CD14-positive monocyte (primary cell): ENCODE measurements at regions not wholly inside any gene's neighbourhood (a gene's known extent, or its start where the extent isn't known, plus 50 kb on each side); places are given as distances from the start of the nearest gene placed in this dataset.

Source experiments
- DNase-seq, 3 donors: peaks; one replicate each; pipeline ENCODE4 v3.0.0-alpha.2; 2011 to 2022
- H2AFZ ChIP-seq: 2 replicates; pipeline ENCODE4 v1.6.0; 2012; ENCODE audit warnings: mild to moderate bottlenecking, low read depth, low read length, inconsistent platforms; ENCODE audit not compliant: insufficient read depth, poor library complexity, severe bottlenecking
- H3K27ac ChIP-seq, 2 donors: 1 replicate in 1 of 2; 2 replicates in 1 of 2; pipeline ENCODE4 v1.5.1; 2012 to 2013; ENCODE audit warnings: low read length in 2 of 2, control low read depth in 1 of 2, inconsistent platforms in 1 of 2, low read depth in 1 of 2, mild to moderate bottlenecking in 1 of 2
- H3K27me3 ChIP-seq, 2 donors: one replicate each; pipeline versions ENCODE4 v1.6.0 to v1.6.1; 2011 to 2013; ENCODE audit warnings: low read length in 2 of 2; ENCODE audit not compliant: control insufficient read depth in 2 of 2, insufficient read depth in 2 of 2
- H3K36me3 ChIP-seq, 2 donors: replicated peaks in 1 of 2; 1 replicate in 1 of 2; 2 replicates in 1 of 2; pipeline versions ENCODE4 v1.5.1 to v1.6.1; 2012 to 2013; ENCODE audit warnings: low read length in 2 of 2, control low read depth in 1 of 2, inconsistent platforms in 1 of 2, mild to moderate bottlenecking in 1 of 2; ENCODE audit not compliant: insufficient read depth in 2 of 2, control insufficient read depth in 1 of 2
- H3K4me1 ChIP-seq, 2 donors: 1 replicate in 1 of 2; 2 replicates in 1 of 2; pipeline versions ENCODE4 v1.5.1 to v1.6.1; 2012 to 2013; ENCODE audit warnings: low read length in 2 of 2, control low read depth in 1 of 2, inconsistent platforms in 1 of 2, mild to moderate bottlenecking in 1 of 2, moderate library complexity in 1 of 2; ENCODE audit not compliant: insufficient read depth in 2 of 2, control insufficient read depth in 1 of 2
- H3K4me2 ChIP-seq: replicated peaks from 2 replicates; pipeline ENCODE3; 2012; ENCODE audit warnings: low read length, moderate library complexity, mild to moderate bottlenecking; ENCODE audit not compliant: poor library complexity, severe bottlenecking; ENCODE audit errors: extremely low read depth
- H3K4me3 ChIP-seq, 3 experiments: fragments of 200-600 bp in 1 of 3; sonication (generic) in 1 of 3; replicated peaks in 1 of 3; 1 replicate in 2 of 3; 2 replicates in 1 of 3; pipeline ENCODE4 v1.5.1; 2011 to 2013; ENCODE audit warnings: low read length in 3 of 3, mild to moderate bottlenecking in 3 of 3, control low read depth in 2 of 3, low read depth in 2 of 3, inconsistent platforms in 1 of 3, moderate library complexity in 1 of 3
- H3K79me2 ChIP-seq: 2 replicates; pipeline ENCODE4 v1.6.0; 2012; ENCODE audit warnings: mild to moderate bottlenecking, control low read depth, inconsistent platforms, low read length, moderate library complexity; ENCODE audit not compliant: insufficient read depth
- H3K9ac ChIP-seq: 2 replicates; pipeline ENCODE4 v1.6.0; 2017; ENCODE audit warnings: low read length, mild to moderate bottlenecking; ENCODE audit not compliant: insufficient read depth, poor library complexity, severe bottlenecking
- H3K9me3 ChIP-seq, 2 donors: replicated peaks in 1 of 2; 1 replicate in 1 of 2; 2 replicates in 1 of 2; pipeline versions ENCODE4 v1.5.1 to v1.6.1; 2012 to 2013; ENCODE audit warnings: low read length in 2 of 2, control low read depth in 1 of 2; ENCODE audit not compliant: control insufficient read depth in 1 of 2, insufficient read depth in 1 of 2
- H4K20me1 ChIP-seq: 2 replicates; pipeline ENCODE4 v1.6.0; 2012; ENCODE audit warnings: mild to moderate bottlenecking, low read length, control low read depth, moderate library complexity; ENCODE audit not compliant: insufficient read depth
- H3K27ac Mint-ChIP-seq, 7 donors: one replicate each; pipeline ENCODE4 v1.8.0; 2020; ENCODE audit warnings: mild to moderate bottlenecking in 7 of 7, mixed read lengths in 7 of 7, moderate library complexity in 6 of 7, inconsistent platforms in 2 of 7
- H3K27me3 Mint-ChIP-seq, 3 donors: one replicate each; pipeline ENCODE4 v1.8.0; 2021 to 2022; ENCODE audit warnings: low read depth in 3 of 3, mild to moderate bottlenecking in 3 of 3, mixed read lengths in 3 of 3, moderate library complexity in 3 of 3, inconsistent platforms in 1 of 3
- H3K36me3 Mint-ChIP-seq, 2 donors: one replicate each; pipeline ENCODE4 v1.8.0; 2020; ENCODE audit warnings: mixed read lengths in 2 of 2, inconsistent platforms in 1 of 2, mild to moderate bottlenecking in 1 of 2
- H3K4me1 Mint-ChIP-seq: one replicate; pipeline ENCODE4 v1.8.0; 2020; ENCODE audit warnings: mild to moderate bottlenecking, mixed read lengths
- H3K4me3 Mint-ChIP-seq, 2 donors: one replicate each; pipeline ENCODE4 v1.8.0; 2020; ENCODE audit warnings: mild to moderate bottlenecking in 2 of 2, mixed read lengths in 2 of 2, moderate library complexity in 1 of 2
- H3K9me3 Mint-ChIP-seq, 7 donors: one replicate each; pipeline ENCODE4 v1.8.0; 2020 to 2022; ENCODE audit warnings: mixed read lengths in 7 of 7, mild to moderate bottlenecking in 6 of 7, moderate library complexity in 6 of 7, inconsistent platforms in 2 of 7
- WGBS: methylation state at CpG from one replicate; pipeline ENCODE4 v1.1.5; 2013; ENCODE audit warnings: missing lambda C conversion rate; ENCODE audit not compliant: insufficient coverage; 5-methylcytosine and 5-hydroxymethylcytosine counted together
- intact Hi-C, 2 donors: fragments of 100-400 bp; cut with micrococcal nuclease; formaldehyde crosslinking; loops; one replicate each; pipeline versions ENCODE4 v1.15.0 to v1.15.1; 2023
- TF ChIP-seq, protein P1 (sequence below): fragments of 200-600 bp; IDR thresholded peaks from one replicate; pipeline ENCODE4 v1.8.0; 2022; ENCODE audit warnings: antibody characterized with exemption, mild to moderate bottlenecking

DNA sequence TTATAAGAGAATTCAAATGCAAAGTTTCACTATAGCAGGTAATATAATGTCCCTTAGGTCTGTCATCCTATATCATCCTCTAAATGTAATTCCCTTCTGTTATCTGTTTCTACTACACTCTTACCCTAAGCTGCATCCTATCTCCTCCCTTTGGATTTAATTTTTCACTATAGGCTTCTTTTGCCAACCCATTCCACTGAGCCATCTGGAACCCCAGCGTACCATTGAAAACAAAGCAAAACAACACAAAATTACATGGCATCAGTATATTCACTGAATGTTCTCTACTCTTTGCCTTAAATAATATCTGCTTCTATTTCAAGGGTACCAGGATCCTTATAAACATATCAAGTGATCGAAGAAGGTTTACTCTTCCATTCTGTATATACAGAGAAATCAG is 1530.2 kb upstream of the LRRTM3 start:
- Histone ChIP-seq H3K27me3 (no peaks in the 10 kb centered on the region), H3K4me3 (no peak overlapping the region), H3K27ac (no peak overlapping the region), H3K4me1 (no peaks in the 10 kb centered on the region), H3K4me2 (no peak overlapping the region), H2AFZ (no peak overlapping the region), H3K79me2 (no peaks in the 10 kb centered on the region), H3K9ac (no peak overlapping the region), H4K20me1 (no peaks in the 10 kb centered on the region), H3K9me3 (no peaks in the 10 kb centered on the region), H3K36me3 (no peaks in the 10 kb centered on the region)
- intact Hi-C loops: no loop called here
- no peak overlapping the region for H3K4me3 Mint-ChIP-seq
- peaks cover 0 to 5% (median 2%) of the 10 kb centered on the region in 7 donors for H3K9me3 Mint-ChIP-seq
- TF ChIP-seq, protein P1, sequence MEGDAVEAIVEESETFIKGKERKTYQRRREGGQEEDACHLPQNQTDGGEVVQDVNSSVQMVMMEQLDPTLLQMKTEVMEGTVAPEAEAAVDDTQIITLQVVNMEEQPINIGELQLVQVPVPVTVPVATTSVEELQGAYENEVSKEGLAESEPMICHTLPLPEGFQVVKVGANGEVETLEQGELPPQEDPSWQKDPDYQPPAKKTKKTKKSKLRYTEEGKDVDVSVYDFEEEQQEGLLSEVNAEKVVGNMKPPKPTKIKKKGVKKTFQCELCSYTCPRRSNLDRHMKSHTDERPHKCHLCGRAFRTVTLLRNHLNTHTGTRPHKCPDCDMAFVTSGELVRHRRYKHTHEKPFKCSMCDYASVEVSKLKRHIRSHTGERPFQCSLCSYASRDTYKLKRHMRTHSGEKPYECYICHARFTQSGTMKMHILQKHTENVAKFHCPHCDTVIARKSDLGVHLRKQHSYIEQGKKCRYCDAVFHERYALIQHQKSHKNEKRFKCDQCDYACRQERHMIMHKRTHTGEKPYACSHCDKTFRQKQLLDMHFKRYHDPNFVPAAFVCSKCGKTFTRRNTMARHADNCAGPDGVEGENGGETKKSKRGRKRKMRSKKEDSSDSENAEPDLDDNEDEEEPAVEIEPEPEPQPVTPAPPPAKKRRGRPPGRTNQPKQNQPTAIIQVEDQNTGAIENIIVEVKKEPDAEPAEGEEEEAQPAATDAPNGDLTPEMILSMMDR: no peak
- H3K36me3 Mint-ChIP-seq: no peaks in the 10 kb centered on the region
- H3K27ac Mint-ChIP-seq: no peak overlapping the region
- 71% methylated on average over 1 of the region's 2 CpGs for WGBS
- no peaks in the 10 kb centered on the region for H3K27me3 Mint-ChIP-seq
- no peaks in the 10 kb centered on the region for H3K4me1 Mint-ChIP-seq
- no peak for DNase-seq

DNA sequence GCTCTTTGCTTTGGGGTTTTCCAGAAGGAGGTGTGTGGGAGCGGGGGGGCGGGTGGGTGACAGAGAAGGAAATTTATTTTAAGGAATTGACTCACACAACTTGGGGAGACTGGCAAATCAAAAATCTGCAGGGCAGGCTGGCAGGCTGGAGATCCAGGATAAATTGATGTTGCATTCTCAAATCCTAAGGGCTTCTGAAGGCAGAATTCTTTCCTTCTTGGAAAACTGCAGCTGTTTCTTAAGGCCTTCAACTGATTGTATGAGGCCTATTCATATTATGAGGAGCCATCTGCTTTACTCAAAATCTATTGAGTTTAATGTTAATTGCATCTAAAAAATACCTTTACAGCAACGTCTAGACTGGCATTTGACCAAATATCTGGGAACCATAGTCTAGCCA is 1528.8 kb upstream of the LRRTM3 start:
- Histone ChIP-seq H3K4me3 (no peak overlapping the region), H3K4me2 (no peak overlapping the region), H3K36me3 (no peaks in the 10 kb centered on the region), H3K9ac (no peak overlapping the region), H3K4me1 (no peaks in the 10 kb centered on the region), H3K9me3 (no peaks in the 10 kb centered on the region), H3K27ac (no peak overlapping the region), H3K27me3 (no peaks in the 10 kb centered on the region), H4K20me1 (no peaks in the 10 kb centered on the region), H2AFZ (no peak overlapping the region), H3K79me2 (no peaks in the 10 kb centered on the region)
- Mint-ChIP-seq H3K4me1 (no peaks in the 10 kb centered on the region), H3K27me3 (no peaks in the 10 kb centered on the region), H3K27ac (no peak overlapping the region), H3K4me3 (no peak overlapping the region), H3K36me3 (no peaks in the 10 kb centered on the region), H3K9me3 (peaks cover 0 to 5% (median 2%) of the 10 kb centered on the region in 7 donors)
- DNase-seq: no peak
- TF ChIP-seq, protein P1: no peak
- 93% methylated on average over 3 of the region's 3 CpGs for WGBS
- intact Hi-C loops: no loop called here
